ENCODE measurements at regions not wholly inside any gene's neighbourhood (a gene's known extent, or its start where the extent isn't known, plus 50 kb on each side); places are given as distances from the start of the nearest gene placed in this dataset.
"Not testable (repeated sequence)": the region's sequence is repeated elsewhere in the genome, so short reads cannot be mapped to it uniquely, and the experiment has no call there.

DNA sequence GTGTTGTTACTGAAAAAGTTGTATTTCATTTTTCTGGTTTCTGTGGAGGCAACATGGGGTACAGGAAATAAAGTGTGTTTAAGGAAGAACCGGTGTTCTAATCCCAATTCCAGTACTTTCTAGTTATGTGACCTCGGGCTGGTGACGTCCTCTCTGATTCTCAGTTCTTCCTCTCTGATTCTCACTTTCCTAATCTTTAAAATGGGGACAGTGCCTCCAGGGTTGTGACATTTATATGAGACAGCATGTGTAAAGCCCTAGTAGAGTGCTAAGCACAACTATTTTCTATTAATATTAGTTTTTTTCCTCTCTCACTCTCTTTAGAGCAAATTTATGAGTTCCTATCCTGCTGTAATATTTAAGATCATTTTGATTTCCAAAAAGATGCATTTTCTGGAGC is 50.9 kb upstream of the PTPDC1 start:
- Histone ChIP-seq H3K36me3 (ENCODE audit: control insufficient read depth, insufficient read depth, low read length) (no peaks in the 10 kb centered on the region), H3K27ac (ENCODE audit: low read depth, low read length) (no peak overlapping the region), H3K9me3 (ENCODE audit: control insufficient read depth, insufficient read depth, low read depth, low read length) (peaks cover 4% of the 10 kb centered on the region), H3K27me3 (ENCODE audit: control insufficient read depth, insufficient read depth, low read length) (peaks cover 13% of the 10 kb centered on the region), H3K9ac (ENCODE audit: low read length) (no peak overlapping the region), H3K4me1 (ENCODE audit: control insufficient read depth, insufficient read depth, low read length) (0 out of 2 replicates have a peak, but pooled peaks cover 2% of the 10 kb centered on the region), H3K4me3 (ENCODE audit: low read depth, low read length) (no peak overlapping the region)

DNA sequence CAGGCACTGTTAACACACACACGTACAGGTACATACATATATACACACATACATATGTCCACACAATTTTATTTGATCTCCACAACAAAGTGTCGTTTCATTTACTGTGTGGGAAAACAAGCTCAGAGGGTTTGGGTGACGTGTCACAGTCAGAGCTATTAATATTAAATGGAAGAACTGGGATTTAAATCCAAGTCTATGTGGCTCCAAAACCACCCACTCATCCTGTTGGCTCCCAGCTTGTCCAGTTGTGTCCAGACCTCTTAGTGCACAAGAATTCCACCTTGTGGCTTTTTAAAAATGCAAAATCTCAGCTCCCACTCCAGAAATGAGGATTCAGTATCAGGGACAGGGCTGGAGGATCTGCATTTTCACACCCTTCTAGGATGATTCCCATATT is 52.3 kb upstream of the PTPDC1 start:
- 0 out of 2 replicates have a peak, but pooled peaks cover 2% of the 10 kb centered on the region for H3K4me1 ChIP-seq (ENCODE audit: control insufficient read depth, insufficient read depth, low read length)
- H3K36me3 ChIP-seq (ENCODE audit: control insufficient read depth, insufficient read depth, low read length) = no peaks in the 10 kb centered on the region
- peaks cover 11% of the 10 kb centered on the region for H3K9me3 ChIP-seq (ENCODE audit: control insufficient read depth, insufficient read depth, low read depth, low read length)
- no peak overlapping the region for H3K27ac ChIP-seq (ENCODE audit: low read depth, low read length)
- H3K9ac ChIP-seq (ENCODE audit: low read length) = no peak overlapping the region
- peak overlapping the region; percentile 81 for H3K4me3 ChIP-seq (ENCODE audit: low read depth, low read length)
- H3K27me3 ChIP-seq (ENCODE audit: control insufficient read depth, insufficient read depth, low read length) = peaks cover 13% of the 10 kb centered on the region

DNA sequence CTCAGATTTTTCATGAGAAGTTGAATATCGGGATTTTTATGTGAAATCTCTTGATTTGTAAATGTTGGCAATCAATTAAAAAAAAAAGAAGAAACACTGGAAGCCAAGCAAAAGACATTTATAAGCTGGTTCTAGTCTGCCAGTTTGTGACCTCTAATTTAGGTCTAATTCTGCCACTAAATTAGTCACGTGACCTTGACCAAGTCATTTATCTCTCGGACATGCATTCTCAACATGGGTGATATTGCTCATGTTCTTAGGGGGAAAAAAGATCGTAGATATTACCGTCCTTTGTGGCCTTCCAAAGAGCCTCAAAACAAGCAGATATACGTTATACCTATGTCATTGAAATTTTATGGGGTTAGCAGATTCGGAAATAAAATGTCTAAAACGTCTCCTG is 52.9 kb upstream of the PTPDC1 start:
- Histone ChIP-seq H3K4me3 (ENCODE audit: low read depth, low read length) (peak overlapping the region; percentile 81), H3K27me3 (ENCODE audit: control insufficient read depth, insufficient read depth, low read length) (peaks cover 13% of the 10 kb centered on the region), H3K9ac (ENCODE audit: low read length) (peak overlapping the region; percentile 93), H3K9me3 (ENCODE audit: control insufficient read depth, insufficient read depth, low read depth, low read length) (peaks cover 16% of the 10 kb centered on the region), H3K4me1 (ENCODE audit: control insufficient read depth, insufficient read depth, low read length) (0 out of 2 replicates have a peak, but pooled peaks cover 2% of the 10 kb centered on the region), H3K36me3 (ENCODE audit: control insufficient read depth, insufficient read depth, low read length) (no peaks in the 10 kb centered on the region), H3K27ac (ENCODE audit: low read depth, low read length) (no peak overlapping the region)

DNA sequence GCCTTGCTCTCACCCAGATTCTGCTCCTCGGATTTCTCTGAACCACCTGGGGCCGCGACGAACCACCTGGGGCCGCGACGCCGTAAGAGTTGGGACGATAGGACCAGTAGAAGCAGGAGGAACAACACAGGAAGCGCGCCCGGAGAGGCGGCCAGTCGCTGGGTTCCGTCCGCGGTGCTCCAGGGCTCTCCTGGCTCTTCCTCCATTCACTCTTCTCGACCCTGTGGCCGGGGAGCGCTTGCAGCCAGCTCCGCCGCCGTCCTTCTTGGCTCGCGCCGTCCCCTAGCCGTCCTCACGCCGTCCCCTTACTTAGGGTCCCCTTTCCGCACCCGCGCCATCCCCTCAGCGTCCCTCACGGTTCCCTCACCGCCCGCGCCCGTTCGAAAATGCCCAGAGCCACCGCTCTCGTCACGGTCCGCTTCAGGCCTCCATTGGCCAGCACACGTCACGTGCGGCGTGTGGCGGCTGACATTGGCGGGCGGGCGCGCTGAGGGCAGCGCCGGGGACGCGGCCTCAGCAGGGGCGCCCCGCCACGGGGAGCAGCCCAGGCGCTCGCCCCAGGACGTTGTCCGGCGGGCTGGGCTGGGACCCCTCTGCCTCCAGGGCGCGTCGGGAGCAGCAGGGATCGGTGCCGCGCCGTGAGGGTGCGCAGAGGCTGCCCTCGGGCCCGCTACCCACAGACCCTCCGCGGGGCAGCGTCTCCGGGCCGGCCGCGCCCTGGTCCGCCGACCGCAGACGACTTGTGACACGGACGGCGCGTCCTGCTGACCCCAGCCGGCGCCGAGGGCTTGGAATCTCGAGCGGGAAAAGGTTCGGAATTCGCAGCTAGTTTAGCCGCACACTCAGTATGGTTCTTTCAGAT is 53.7 kb upstream of the PTPDC1 start:
- H3K27ac ChIP-seq (ENCODE audit: low read depth, low read length) = peak overlapping the region; percentile 65; the same call in 1 of the 2 replicates
- H3K9ac ChIP-seq (ENCODE audit: low read length) = peak overlapping the region; percentile 93
- no peaks in the 10 kb centered on the region for H3K36me3 ChIP-seq (ENCODE audit: control insufficient read depth, insufficient read depth, low read length)
- peaks cover 22% of the 10 kb centered on the region for H3K9me3 ChIP-seq (ENCODE audit: control insufficient read depth, insufficient read depth, low read depth, low read length)
- 0 out of 2 replicates have a peak, but pooled peaks cover 2% of the 10 kb centered on the region for H3K4me1 ChIP-seq (ENCODE audit: control insufficient read depth, insufficient read depth, low read length)
- H3K27me3 ChIP-seq (ENCODE audit: control insufficient read depth, insufficient read depth, low read length) = peaks cover 13% of the 10 kb centered on the region
- peak overlapping the region; percentile 81 for H3K4me3 ChIP-seq (ENCODE audit: low read depth, low read length)

DNA sequence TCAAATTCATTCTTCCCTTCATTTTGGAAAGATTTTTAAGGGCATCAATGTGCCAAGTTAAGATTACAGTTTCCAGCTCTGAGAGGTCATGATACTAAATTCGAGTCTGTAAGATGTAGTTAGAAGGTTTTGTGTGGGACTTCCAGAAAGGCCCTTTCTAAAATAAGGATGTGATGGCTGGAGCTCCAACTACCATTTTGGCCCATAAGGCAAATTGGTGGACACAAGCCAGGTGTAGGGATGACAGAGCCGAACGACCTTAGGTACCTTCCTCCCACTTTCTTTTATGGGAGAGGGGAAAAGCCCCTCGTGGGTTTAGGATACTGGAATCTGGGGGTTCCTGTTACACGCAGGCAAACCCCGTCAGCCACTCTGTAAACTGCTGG is 54.3 kb upstream of the PTPDC1 start:
- H3K27me3 ChIP-seq (ENCODE audit: control insufficient read depth, insufficient read depth, low read length) = peaks cover 13% of the 10 kb centered on the region
- H3K4me1 ChIP-seq (ENCODE audit: control insufficient read depth, insufficient read depth, low read length) = 0 out of 2 replicates have a peak, but pooled peaks cover 2% of the 10 kb centered on the region
- no peaks in the 10 kb centered on the region for H3K36me3 ChIP-seq (ENCODE audit: control insufficient read depth, insufficient read depth, low read length)
- H3K4me3 ChIP-seq (ENCODE audit: low read depth, low read length) = peak overlapping the region; percentile 81
- peak overlapping the region; percentile 93 for H3K9ac ChIP-seq (ENCODE audit: low read length)
- H3K27ac ChIP-seq (ENCODE audit: low read depth, low read length) = peak overlapping the region; percentile 65; the same call in 1 of the 2 replicates
- H3K9me3 ChIP-seq (ENCODE audit: control insufficient read depth, insufficient read depth, low read depth, low read length) = peaks cover 25% of the 10 kb centered on the region

DNA sequence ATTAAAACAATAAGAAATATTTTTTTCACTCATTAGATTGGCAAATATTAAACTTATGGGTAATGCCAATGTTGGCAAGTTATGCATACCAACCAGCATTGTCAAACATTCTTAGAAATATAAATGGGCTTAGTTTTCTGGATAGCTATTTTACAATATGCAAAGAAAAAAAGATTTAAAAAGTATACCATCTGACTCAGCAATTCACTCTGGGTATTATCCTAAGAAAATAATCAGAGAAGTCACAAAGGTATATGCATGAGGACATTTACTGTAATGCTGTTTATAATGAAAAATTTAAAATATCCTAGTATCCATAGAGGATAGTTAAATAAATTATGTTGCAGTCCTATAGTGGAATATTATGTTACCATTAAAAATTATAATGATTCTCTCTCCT is 57.4 kb upstream of the PTPDC1 start:
- Histone ChIP-seq H3K27me3 (ENCODE audit: control insufficient read depth, insufficient read depth, low read length) (peaks cover 9% of the 10 kb centered on the region), H3K36me3 (ENCODE audit: control insufficient read depth, insufficient read depth, low read length) (no peaks in the 10 kb centered on the region), H3K4me1 (ENCODE audit: control insufficient read depth, insufficient read depth, low read length) (0 out of 2 replicates have a peak, but pooled peaks cover 2% of the 10 kb centered on the region), H3K9ac (ENCODE audit: low read length) (no peak overlapping the region), H3K27ac (ENCODE audit: low read depth, low read length) (no peak overlapping the region), H3K9me3 (ENCODE audit: control insufficient read depth, insufficient read depth, low read depth, low read length) (peaks cover 25% of the 10 kb centered on the region), H3K4me3 (ENCODE audit: low read depth, low read length) (no peak overlapping the region)

DNA sequence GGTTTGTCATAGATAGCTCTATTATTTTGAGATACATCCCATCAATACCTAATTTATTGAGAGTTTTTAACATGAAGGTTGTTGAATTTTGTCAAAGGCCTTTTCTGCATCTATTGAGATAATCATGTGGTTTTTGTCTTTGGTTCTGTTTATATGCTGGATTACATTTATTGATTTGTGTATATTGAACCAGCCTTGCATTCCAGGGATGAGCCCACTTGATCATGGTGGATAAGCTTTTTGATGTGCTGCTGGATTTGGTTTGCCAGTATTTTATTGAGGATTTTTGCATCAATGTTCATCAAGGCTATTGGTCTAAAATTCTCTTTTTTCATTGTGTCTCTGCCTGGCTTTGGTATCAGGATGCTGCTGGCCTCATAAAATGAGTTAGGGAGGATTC is 61.8 kb upstream of the PTPDC1 start:
- not testable (repeated sequence) for H3K4me1 ChIP-seq (ENCODE audit: control insufficient read depth, insufficient read depth, low read length); H3K27me3 ChIP-seq (ENCODE audit: control insufficient read depth, insufficient read depth, low read length); H3K9ac ChIP-seq (ENCODE audit: low read length); H3K27ac ChIP-seq (ENCODE audit: low read depth, low read length); H3K36me3 ChIP-seq (ENCODE audit: control insufficient read depth, insufficient read depth, low read length); H3K4me3 ChIP-seq (ENCODE audit: low read depth, low read length)
- peaks cover 18% of the 10 kb centered on the region for H3K9me3 ChIP-seq (ENCODE audit: control insufficient read depth, insufficient read depth, low read depth, low read length)

DNA sequence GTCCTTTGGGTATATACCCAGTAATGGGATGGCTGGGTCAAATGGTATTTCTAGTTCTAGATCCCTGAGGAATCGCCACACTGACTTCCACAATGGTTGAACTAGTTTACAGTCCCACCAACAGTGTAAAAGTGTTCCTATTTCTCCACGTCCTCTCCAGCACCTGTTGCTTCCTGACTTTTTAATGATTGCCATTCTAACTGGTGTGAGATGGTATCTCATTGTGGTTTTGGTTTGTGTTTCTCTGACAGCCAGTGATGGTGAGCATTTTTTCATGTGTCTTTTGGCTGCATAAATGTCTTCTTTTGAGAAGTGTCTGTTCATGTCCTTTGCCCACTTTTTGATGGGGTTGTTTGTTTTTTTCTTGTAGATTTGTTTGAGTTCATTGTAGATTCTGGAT is 63.4 kb upstream of the PTPDC1 start:
- not testable (repeated sequence) for H3K9ac ChIP-seq (ENCODE audit: low read length); H3K9me3 ChIP-seq (ENCODE audit: control insufficient read depth, insufficient read depth, low read depth, low read length); H3K4me3 ChIP-seq (ENCODE audit: low read depth, low read length)

DNA sequence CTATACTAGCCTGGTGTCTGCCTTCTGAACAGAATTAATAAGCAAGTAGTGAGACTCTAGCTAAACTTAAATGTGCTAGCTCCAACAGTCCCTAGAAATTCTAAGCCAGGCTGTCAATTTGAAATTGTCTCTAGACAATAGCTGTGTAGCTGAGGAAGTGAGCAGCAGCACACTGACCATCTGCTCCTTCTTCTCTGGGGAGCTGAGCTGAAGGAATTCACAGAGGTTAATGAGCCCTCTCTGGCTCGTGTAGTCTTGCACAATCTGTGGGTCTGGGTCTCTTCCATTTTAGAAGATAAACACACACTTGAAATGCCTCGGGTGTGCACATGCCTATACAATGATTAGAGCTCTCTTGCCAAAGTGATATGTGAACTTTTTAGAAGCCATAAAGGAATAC is 63.5 kb upstream of the BARX1 start:
- H3K4me1 ChIP-seq (ENCODE audit: control insufficient read depth, insufficient read depth, low read length) = no peaks in the 10 kb centered on the region
- no peaks in the 10 kb centered on the region for H3K27me3 ChIP-seq (ENCODE audit: control insufficient read depth, insufficient read depth, low read length)
- no peaks in the 10 kb centered on the region for H3K36me3 ChIP-seq (ENCODE audit: control insufficient read depth, insufficient read depth, low read length)
- no peak overlapping the region for H3K9ac ChIP-seq (ENCODE audit: low read length)
- H3K4me3 ChIP-seq (ENCODE audit: low read depth, low read length) = no peak overlapping the region
- H3K27ac ChIP-seq (ENCODE audit: low read depth, low read length) = no peak overlapping the region
- H3K9me3 ChIP-seq (ENCODE audit: control insufficient read depth, insufficient read depth, low read depth, low read length) = no peaks in the 10 kb centered on the region

More for the DNA sequence above, 63.4 kb upstream of the PTPDC1 start:
- not testable (repeated sequence) for H3K36me3 ChIP-seq (ENCODE audit: control insufficient read depth, insufficient read depth, low read length); H3K27me3 ChIP-seq (ENCODE audit: control insufficient read depth, insufficient read depth, low read length); H3K4me1 ChIP-seq (ENCODE audit: control insufficient read depth, insufficient read depth, low read length); H3K27ac ChIP-seq (ENCODE audit: low read depth, low read length)

DNA sequence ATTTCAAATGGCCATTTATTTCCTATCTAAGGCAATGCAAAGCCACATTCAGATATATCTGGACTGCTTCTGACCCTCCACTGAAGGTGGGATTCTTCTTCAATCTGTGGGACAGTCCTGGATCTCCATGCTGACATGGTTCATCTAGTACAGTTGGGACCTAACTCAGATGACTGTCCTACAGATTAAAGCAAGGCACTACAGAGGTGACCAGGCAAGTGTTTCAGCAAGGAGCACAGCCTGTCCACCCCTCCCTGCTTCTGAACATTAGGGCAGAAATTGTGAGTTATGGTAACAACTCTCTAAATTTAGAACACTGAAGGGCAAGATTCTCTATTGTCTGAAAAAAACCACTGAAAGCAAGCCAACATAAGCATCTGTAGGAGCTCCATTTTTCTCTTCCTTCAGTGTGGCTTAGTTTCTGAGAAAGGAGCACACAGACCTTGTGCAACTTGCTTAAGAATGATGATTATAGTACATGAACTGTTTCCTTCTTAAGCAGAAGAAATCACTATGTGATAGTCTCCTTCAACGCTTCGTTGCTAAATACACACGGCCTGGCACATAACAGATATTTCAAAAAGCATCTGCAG is 62.9 kb upstream of the BARX1 start:
- Histone ChIP-seq H3K4me3 (ENCODE audit: low read depth, low read length) (no peak overlapping the region), H3K36me3 (ENCODE audit: control insufficient read depth, insufficient read depth, low read length) (no peaks in the 10 kb centered on the region), H3K9me3 (ENCODE audit: control insufficient read depth, insufficient read depth, low read depth, low read length) (no peaks in the 10 kb centered on the region), H3K27me3 (ENCODE audit: control insufficient read depth, insufficient read depth, low read length) (no peaks in the 10 kb centered on the region), H3K4me1 (ENCODE audit: control insufficient read depth, insufficient read depth, low read length) (no peaks in the 10 kb centered on the region), H3K27ac (ENCODE audit: low read depth, low read length) (no peak overlapping the region), H3K9ac (ENCODE audit: low read length) (no peak overlapping the region)

DNA sequence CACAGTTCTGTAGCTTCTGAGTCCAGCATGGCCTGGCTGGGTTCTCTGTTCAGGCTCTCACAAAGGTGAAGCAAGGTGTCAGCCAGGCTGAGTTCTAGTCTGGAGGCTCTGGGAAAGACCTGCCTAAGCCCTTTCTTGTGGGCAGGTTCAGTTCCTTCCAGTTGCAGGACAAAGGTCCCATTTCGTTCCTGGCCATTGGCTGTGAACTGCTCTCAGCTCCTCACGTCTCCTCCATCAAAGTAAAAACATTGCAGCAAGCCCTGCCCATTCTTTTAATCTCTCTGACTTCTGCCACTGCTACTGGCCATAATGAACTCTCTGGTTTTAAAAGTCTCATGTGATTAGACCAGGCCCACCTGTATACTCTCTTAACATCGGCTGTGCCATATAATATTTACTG is 61.6 kb upstream of the BARX1 start:
- H3K36me3 ChIP-seq (ENCODE audit: control insufficient read depth, insufficient read depth, low read length) = no peaks in the 10 kb centered on the region
- H3K27ac ChIP-seq (ENCODE audit: low read depth, low read length) = no peak overlapping the region
- H3K4me1 ChIP-seq (ENCODE audit: control insufficient read depth, insufficient read depth, low read length) = no peaks in the 10 kb centered on the region
- no peaks in the 10 kb centered on the region for H3K27me3 ChIP-seq (ENCODE audit: control insufficient read depth, insufficient read depth, low read length)
- no peak overlapping the region for H3K9ac ChIP-seq (ENCODE audit: low read length)
- no peaks in the 10 kb centered on the region for H3K9me3 ChIP-seq (ENCODE audit: control insufficient read depth, insufficient read depth, low read depth, low read length)
- H3K4me3 ChIP-seq (ENCODE audit: low read depth, low read length) = no peak overlapping the region
